ENCODE measurements at regions not wholly inside any gene's neighbourhood (a gene's known extent, or its start where the extent isn't known, plus 50 kb on each side); places are given as distances from the start of the nearest gene placed in this dataset.

DNA sequence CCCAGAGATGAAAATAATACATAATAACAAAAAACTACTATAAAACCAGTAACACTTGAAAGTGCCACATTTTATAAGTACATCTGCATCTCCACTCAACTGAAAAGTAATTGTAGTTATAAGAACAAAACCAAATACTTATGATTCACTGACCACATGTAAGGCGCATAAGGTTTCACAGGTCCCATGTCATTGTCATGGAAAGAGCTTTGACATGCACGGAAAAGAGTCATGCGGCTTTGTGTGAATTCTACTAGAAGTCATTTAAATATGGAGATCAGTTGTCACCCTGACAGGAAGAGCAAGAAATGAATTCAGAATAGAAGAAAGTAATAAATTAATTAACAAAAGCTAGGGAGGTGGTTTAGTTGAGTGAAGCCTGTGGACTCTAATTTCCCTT lies 459.1 kb downstream of the CDH2 start:
- no peak for TF ChIP-seq POLR2A (IDR thresholded peaks at IDR 0.05; ENCODE audit: low read depth, low read length)
- no peak for TF ChIP-seq POLR2AphosphoS5 (IDR thresholded peaks at IDR 0.05; ENCODE audit: low read depth, low read length)

Measured in GM12892 (cell line).